ENCODE measurements at regions not wholly inside any gene's neighbourhood (a gene's known extent, or its start where the extent isn't known, plus 50 kb on each side); places are given as distances from the start of the nearest gene placed in this dataset.

DNA sequence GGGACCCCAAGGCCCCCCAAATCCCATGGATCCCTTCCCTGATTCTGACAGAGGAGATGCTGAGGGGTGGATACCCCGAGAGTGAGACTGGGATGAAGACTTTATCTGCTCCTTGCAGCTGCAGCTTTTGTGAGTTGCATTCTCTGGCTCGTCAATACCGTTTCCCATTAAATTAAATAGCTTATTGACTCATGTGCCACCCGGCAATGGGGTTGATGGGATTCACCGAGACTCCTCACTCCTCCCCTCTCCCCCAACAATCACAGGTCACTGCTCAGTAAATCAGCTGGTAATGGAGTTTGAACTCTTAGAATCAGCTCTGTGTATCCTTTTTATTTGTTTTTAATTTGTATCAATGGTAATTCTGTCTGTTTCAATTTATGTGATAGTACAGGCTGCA lies 337.5 kb upstream of the PLXNA2 start:
- no peak for DNase-seq (ENCODE audit: low read depth)
- no peak for TF ChIP-seq CTCF (IDR thresholded peaks at IDR 0.05; ENCODE audit: insufficient read depth, low read depth, low read length, missing control alignments)
- no peak overlapping the region for H3K4me3 ChIP-seq (ENCODE audit: low read length)

DNA sequence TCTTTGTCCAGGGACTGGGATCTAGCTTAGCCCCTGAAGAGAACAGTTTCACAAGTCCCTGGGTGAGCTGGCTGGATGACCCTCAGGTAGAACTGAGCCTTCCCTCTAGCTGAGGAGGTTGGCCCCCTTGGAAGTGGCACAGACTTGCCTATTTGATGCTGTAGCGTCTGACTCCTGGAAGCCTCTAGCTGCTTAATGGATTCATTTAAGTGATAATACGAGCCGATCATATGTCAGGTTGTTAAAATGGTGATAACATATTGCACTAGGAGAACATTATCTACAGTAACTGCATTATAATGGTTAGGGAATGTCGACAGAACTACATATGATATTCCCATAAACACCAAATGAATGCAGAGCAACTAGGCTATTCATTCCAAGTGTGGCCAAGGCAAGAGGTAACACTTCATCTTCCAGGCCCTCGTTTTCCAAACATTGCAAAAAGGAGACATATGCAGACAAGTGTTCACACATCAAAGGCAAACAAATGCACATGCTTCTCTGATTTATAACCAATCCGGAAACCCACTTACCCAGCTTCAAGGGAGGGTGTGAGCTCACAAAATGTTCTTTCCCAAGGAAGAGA lies 340.1 kb upstream of the PLXNA2 start:
- DNase-seq (ENCODE audit: low read depth): no peak
- TF ChIP-seq CTCF (IDR thresholded peaks at IDR 0.05; ENCODE audit: insufficient read depth, low read depth, low read length, missing control alignments): no peak
- H3K4me3 ChIP-seq (ENCODE audit: low read length): no peak overlapping the region

DNA sequence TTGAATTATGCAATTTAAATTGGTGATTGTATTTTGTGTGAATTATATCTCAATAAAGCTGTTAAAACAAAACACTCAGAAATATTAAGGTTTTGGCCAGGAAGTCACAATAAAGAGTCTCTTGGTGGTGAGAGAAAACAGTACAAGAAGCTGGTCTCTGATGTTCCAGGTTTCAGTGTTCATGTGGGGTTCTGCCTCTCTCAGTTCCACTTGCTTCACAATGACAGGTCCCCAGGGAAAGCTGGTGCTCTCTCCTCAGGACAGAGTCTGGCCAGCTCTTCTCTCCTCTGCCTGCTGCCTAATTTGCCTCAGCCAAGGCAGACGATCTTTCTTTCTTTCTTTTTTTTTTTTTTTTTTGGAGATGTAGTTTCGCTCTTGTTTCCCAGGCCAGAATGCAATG lies 342.9 kb upstream of the PLXNA2 start:
- TF ChIP-seq CTCF (IDR thresholded peaks at IDR 0.05; ENCODE audit: insufficient read depth, low read depth, low read length, missing control alignments): no peak
- no peak overlapping the region for H3K4me3 ChIP-seq (ENCODE audit: low read length)
- DNase-seq (ENCODE audit: low read depth): no peak

DNA sequence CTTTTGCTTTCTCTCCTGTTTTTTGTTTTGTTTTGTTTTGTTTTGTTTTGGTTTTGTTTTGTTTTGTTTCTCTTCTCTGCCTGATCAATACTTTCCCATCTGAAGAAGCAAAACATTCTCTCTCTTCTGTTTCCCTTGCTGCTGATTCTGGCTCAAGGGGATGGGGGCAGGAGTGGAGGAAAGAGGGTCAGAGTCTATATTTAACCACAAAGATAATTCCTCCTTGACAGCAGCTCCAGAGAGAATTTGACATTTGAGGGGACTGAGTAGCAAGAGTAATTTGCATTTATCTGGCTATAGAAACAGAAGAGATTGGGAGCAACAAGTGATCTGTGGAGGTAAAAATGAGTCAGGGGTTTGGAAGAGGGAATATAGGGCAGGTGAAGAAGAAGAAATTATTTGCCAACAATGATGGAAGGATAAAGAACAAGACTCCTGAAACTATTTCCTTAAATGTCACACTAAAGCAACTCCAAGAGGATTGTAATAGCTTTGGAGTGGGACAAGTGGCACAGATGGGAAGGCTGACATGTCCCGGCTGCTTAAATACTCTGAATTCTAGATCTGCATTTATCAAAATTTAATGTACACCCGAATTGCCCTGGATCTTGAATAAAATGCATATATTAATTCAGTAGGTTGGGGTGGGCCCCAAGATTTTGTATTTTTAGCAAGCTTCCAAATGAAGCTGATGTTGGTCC lies 349.3 kb upstream of the PLXNA2 start:
- no peak for TF ChIP-seq CTCF (IDR thresholded peaks at IDR 0.05; ENCODE audit: insufficient read depth, low read depth, low read length, missing control alignments)
- no peak for DNase-seq (ENCODE audit: low read depth)
- no peak overlapping the region for H3K4me3 ChIP-seq (ENCODE audit: low read length)

DNA sequence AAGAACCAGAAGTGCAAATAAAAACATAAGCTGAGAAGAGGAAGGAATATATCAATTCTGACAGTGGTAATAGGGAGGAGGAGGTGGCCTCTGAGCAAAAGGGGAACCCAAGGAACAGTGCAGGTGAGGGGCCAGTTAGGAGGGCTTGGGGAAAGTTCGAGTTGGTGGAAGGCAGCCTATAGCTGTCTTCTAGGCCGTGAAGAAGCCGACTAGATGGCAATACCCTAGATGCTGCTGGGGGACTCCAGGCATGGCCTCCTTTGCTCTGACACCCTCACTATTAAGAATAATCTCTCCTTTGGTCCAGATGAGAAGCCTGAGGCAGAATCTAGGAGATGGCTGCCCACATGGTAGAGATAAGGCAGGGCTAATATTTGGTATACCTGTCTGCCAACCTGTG lies 351.1 kb upstream of the PLXNA2 start:
- DNase-seq (ENCODE audit: low read depth): no peak
- TF ChIP-seq CTCF (IDR thresholded peaks at IDR 0.05; ENCODE audit: insufficient read depth, low read depth, low read length, missing control alignments): no peak
- H3K4me3 ChIP-seq (ENCODE audit: low read length): no peak overlapping the region

- no peak overlapping the region for H3K4me3 ChIP-seq (ENCODE audit: low read length)
- DNase-seq (ENCODE audit: low read depth): peak; percentile 10
- TF ChIP-seq CTCF (IDR thresholded peaks at IDR 0.05; ENCODE audit: insufficient read depth, low read depth, low read length, missing control alignments): no peak
These were observed 351.6 kb upstream of the PLXNA2 start for GRCh38 chr1:208595745-208596144.

DNA sequence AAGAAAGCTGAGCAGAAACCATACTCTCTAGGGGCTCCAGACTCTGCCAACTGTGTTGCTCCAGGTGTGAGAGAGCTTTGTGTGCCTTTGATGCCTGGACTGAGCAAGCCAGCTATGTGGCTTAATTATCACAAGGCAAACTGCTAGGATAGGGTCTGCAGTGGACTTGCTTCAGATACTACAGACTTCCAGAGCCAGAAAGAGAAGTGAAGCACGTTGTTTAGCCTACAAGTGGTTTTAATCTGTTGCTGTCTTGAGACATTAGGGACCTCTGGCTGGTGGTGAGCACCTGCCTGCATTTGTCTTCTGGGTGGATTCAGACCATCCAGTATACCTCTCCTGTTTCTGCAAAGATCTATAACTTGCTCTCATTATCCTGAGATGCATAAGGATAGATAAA lies 353.4 kb upstream of the PLXNA2 start:
- TF ChIP-seq CTCF (IDR thresholded peaks at IDR 0.05; ENCODE audit: insufficient read depth, low read depth, low read length, missing control alignments): no peak
- DNase-seq (ENCODE audit: low read depth): no peak
- H3K4me3 ChIP-seq (ENCODE audit: low read length): no peak overlapping the region
